ENCODE measurements at regions not wholly inside any gene's neighbourhood (a gene's known extent, or its start where the extent isn't known, plus 50 kb on each side); places are given as distances from the start of the nearest gene placed in this dataset.

- ATAC-seq (ENCODE audit: low FRiP score) (no peak), DNase-seq (ENCODE audit: low spot score) (no peak)
- TF ChIP-seq CTCF (IDR thresholded peaks at IDR 0.05) = no peak
These were observed 148.9 kb upstream of the VSTM2B start for GRCh38 chr19:29376855-29377354.

GRCh38 chr19:29378126-29378525 lies 147.7 kb upstream of the VSTM2B start:
- DNase-seq (ENCODE audit: low spot score) (no peak), ATAC-seq (ENCODE audit: low FRiP score) (no peak)
- no peak for TF ChIP-seq CTCF (IDR thresholded peaks at IDR 0.05)

- TF ChIP-seq CTCF (IDR thresholded peaks at IDR 0.05) = no peak
- ATAC-seq (ENCODE audit: low FRiP score) (no peak), DNase-seq (ENCODE audit: low spot score) (no peak)
These were observed 147.2 kb upstream of the VSTM2B start for GRCh38 chr19:29378543-29379080.

- no peak for DNase-seq (ENCODE audit: low spot score)
- no peak for ATAC-seq (ENCODE audit: low FRiP score)
- TF ChIP-seq CTCF (IDR thresholded peaks at IDR 0.05) = no peak
These were observed 146.4 kb upstream of the VSTM2B start for GRCh38 chr19:29379257-29380021.

GRCh38 chr19:29380581-29380980 lies 145.2 kb upstream of the VSTM2B start:
- no peak for TF ChIP-seq CTCF (IDR thresholded peaks at IDR 0.05)
- no peak for DNase-seq (ENCODE audit: low spot score)
- no peak for ATAC-seq (ENCODE audit: low FRiP score)

- TF ChIP-seq CTCF (IDR thresholded peaks at IDR 0.05) = no peak
- no peak for ATAC-seq (ENCODE audit: low FRiP score)
- no peak for DNase-seq (ENCODE audit: low spot score)
These were observed 144.2 kb upstream of the VSTM2B start for GRCh38 chr19:29381353-29382203.

All from omental fat pad (tissue), 3 donors.